GM12891 (cell line): ENCODE measurements at regions not wholly inside any gene's neighbourhood (a gene's known extent, or its start where the extent isn't known, plus 50 kb on each side); places are given as distances from the start of the nearest gene placed in this dataset.

Experiments
- DNase-seq: peaks from one replicate; pipeline ENCODE4 v3.0.0; 2011; ENCODE audit warnings: low spot score; ENCODE audit not compliant: insufficient read length
- FAIRE-seq: peaks from 2 replicates; lab custom pipeline; 2011; peaks lifted over from hg19 to GRCh38; lab: Jason Lieb, UNC
- PAX5 ChIP-seq: IDR thresholded peaks from 2 replicates; pipeline ENCODE4 v1.6.1; 2011; ENCODE audit warnings: low read length, moderate library complexity, mild to moderate bottlenecking; ENCODE audit not compliant: insufficient read depth, severe bottlenecking
- POLR2A ChIP-seq: IDR thresholded peaks from 2 replicates; pipeline ENCODE4 v1.6.1; 2011; ENCODE audit warnings: low read depth, low read length, control low read depth
- POLR2AphosphoS5 ChIP-seq: IDR thresholded peaks from 2 replicates; pipeline ENCODE4 v1.6.1; 2011; ENCODE audit warnings: low read depth, low read length, control low read depth
- POU2F2 ChIP-seq: IDR thresholded peaks from 2 replicates; pipeline ENCODE4 v1.6.1; 2011; ENCODE audit warnings: low read depth, mild to moderate bottlenecking, control low read depth, low read length, moderate library complexity
- SPI1 ChIP-seq: IDR thresholded peaks from 2 replicates; pipeline ENCODE4 v1.6.1; 2011; ENCODE audit warnings: low read depth, low read length, control low read depth
- TAF1 ChIP-seq: IDR thresholded peaks from 2 replicates; pipeline ENCODE4 v1.6.1; 2011; ENCODE audit warnings: low read depth, low read length, control low read depth

DNA sequence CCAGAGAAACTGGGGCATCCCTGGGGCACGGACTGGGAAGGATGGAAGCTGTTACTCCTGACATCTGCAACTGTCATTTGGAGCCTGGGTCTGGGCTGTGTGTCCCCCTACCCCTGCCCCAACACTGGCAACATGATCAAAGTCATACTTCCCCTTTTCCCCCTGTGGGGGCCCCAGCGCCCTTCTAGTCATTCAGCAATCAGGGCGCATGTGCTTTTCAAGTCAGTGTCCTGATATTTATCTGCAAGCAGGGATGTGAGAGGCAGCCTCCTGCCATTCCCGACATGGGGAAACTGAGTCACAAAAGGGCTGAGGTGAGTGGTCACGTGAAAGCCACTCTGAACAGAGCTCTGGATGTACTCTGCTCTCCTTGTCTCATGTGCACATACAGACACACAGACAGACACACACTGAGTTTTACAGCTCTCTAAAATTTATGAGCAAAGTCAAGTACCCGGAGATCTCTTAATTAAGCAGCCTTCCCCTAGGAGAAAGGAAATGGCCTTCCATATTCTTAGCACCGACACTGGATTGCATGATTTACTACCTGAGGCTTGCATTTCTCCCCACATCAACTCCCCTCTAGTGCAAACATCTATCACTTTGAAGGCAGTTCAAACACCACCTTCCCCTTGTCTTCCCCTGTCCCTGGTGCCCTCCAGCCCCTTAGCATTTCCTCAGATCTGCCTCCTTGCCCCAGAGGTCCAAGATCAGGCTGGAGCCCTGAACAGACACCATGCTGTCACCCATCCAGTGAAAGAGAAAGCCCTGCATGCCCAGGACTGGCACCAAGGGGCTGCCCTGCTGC lies 170.7 kb downstream of the CDC5L start:
- TF ChIP-seq SPI1, result no peak
- no peak for TF ChIP-seq POLR2AphosphoS5
- no peak for TF ChIP-seq POLR2A
- TF ChIP-seq TAF1, result no peak
- no peak for TF ChIP-seq POU2F2
- TF ChIP-seq PAX5, result no peak
- no peak for DNase-seq
- FAIRE-seq, result no peak

DNA sequence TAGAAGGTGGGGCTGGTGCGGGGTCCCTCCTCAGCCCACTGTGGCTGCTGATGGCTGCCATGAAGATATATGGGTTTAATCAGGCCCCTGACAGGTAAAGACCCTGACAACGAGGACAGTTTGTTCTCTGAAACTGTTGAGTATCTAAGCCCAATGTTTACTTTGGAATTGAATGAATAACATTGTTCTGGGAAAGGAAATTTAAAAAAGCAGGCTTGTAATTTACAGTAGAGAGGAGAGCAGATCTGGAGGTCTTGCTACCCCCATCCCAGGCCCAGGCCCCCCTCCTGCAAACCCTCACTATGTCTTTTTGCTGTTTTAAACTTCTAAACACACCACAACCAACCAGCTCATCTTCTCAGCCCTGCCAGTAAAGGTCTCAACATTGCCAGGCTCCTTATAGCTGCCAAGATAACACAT lies 171.3 kb downstream of the CDC5L start:
- FAIRE-seq (no peak), DNase-seq (no peak)
- no peak for TF ChIP-seq POU2F2
- no peak for TF ChIP-seq POLR2A

GRCh38 chr6:44559486-44560270 lies 172.2 kb downstream of the CDC5L start:
- TF ChIP-seq POLR2AphosphoS5 (no peak), PAX5 (no peak), TAF1 (no peak), POU2F2 (no peak), SPI1 (no peak), POLR2A (no peak)
- FAIRE-seq (no peak), DNase-seq (no peak)

- FAIRE-seq (no peak), DNase-seq (no peak)
- no peak for TF ChIP-seq POLR2AphosphoS5
- no peak for TF ChIP-seq SPI1
- TF ChIP-seq PAX5, result no peak
- no peak for TF ChIP-seq POU2F2
- TF ChIP-seq POLR2A, result no peak
- no peak for TF ChIP-seq TAF1
These were observed 173.1 kb downstream of the CDC5L start for GRCh38 chr6:44560458-44561059.

- no peak for TF ChIP-seq PAX5
- TF ChIP-seq POLR2AphosphoS5, result no peak
- no peak for TF ChIP-seq POLR2A
- no peak for TF ChIP-seq SPI1
- TF ChIP-seq TAF1, result no peak
- TF ChIP-seq POU2F2, result no peak
- DNase-seq (peak; percentile 25), FAIRE-seq (no peak)
These were observed 173.6 kb downstream of the CDC5L start for GRCh38 chr6:44561060-44561623.

- DNase-seq (no peak), FAIRE-seq (no peak)
- TF ChIP-seq SPI1, result no peak
- no peak for TF ChIP-seq POU2F2
- no peak for TF ChIP-seq TAF1
- no peak for TF ChIP-seq PAX5
- no peak for TF ChIP-seq POLR2A
- no peak for TF ChIP-seq POLR2AphosphoS5
These were observed 174.5 kb downstream of the CDC5L start for GRCh38 chr6:44561832-44562665.

GRCh38 chr6:44563397-44563796 lies 175.9 kb downstream of the CDC5L start:
- TF ChIP-seq POU2F2 (no peak), PAX5 (no peak)
- DNase-seq, result no peak
- FAIRE-seq, result no peak

GRCh38 chr6:44564906-44565524 lies 177.5 kb downstream of the CDC5L start:
- FAIRE-seq (no peak), DNase-seq (no peak)
- TF ChIP-seq PAX5 (no peak), TAF1 (no peak), POU2F2 (no peak), POLR2A (no peak), POLR2AphosphoS5 (no peak), SPI1 (no peak)
